ENCODE measurements at regions not wholly inside any gene's neighbourhood (a gene's known extent, or its start where the extent isn't known, plus 50 kb on each side); places are given as distances from the start of the nearest gene placed in this dataset.

DNA sequence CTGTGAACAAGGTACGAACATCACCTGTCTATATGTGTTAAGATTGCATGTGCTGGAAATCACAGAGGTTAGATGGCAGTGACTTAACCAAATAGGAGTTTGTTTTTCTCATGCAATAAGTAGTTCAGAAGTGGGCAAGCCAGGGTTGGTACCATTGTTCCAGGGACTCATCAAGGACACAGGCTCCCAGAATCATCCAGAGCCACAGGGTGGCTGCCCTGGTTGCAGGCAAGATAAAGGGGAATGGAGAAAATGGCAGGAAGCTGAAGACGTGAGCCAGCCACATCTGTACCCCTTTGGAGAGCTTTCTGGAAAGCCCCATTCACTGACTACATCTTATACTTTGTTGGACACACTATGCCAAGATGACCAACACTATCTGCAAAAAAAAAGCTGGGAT is 126.0 kb upstream of the IL12B start:
- TF ChIP-seq, protein P1, sequence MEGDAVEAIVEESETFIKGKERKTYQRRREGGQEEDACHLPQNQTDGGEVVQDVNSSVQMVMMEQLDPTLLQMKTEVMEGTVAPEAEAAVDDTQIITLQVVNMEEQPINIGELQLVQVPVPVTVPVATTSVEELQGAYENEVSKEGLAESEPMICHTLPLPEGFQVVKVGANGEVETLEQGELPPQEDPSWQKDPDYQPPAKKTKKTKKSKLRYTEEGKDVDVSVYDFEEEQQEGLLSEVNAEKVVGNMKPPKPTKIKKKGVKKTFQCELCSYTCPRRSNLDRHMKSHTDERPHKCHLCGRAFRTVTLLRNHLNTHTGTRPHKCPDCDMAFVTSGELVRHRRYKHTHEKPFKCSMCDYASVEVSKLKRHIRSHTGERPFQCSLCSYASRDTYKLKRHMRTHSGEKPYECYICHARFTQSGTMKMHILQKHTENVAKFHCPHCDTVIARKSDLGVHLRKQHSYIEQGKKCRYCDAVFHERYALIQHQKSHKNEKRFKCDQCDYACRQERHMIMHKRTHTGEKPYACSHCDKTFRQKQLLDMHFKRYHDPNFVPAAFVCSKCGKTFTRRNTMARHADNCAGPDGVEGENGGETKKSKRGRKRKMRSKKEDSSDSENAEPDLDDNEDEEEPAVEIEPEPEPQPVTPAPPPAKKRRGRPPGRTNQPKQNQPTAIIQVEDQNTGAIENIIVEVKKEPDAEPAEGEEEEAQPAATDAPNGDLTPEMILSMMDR (IDR thresholded peaks at IDR 0.05; ENCODE audit: borderline replicate concordance, control extremely low read depth, extremely low read depth, insufficient read depth, missing control alignments) = no peak
- DNase-seq (ENCODE audit: low spot score) = no peak
- in situ Hi-C loops (cut with MboI; ENCODE audit: low sequenced_read_pairs, unreplicated experiment) = no loop called here

DNA sequence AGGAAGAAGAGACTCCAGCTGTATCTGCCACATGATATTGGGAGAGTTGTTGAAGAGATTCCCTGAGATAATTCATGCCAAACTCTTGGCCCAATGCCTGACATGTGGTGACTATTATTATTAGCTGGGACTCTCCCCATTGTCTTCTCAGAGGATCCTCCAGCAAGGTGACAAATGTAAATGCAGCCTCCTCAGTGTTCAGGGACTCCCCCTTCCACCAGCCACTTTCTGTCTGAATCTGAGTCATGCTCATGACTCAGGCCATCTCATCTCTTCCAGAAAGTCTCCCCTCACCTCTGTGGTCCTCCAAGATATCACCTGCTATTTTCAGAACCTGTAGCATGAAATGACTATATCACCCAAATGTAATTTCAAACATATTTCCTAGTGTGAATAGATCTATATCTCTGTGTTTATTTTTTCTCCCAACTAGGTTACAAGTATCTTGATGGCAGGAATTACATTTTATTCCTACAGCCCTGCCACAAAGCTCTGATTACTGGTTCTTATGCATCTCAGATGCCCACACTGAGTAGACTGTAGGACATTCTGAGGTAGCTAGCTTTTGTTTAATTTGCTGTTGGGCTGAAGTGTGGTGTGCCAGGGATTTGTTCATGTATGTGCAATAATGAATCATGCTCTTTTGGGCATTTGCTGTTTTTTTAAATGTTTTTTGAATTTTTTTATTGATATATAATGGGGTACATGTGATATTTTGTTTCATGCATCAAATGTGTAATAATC is 126.6 kb upstream of the IL12B start:
- in situ Hi-C loops (cut with MboI; ENCODE audit: low sequenced_read_pairs, unreplicated experiment) = no loop called here
- TF ChIP-seq, protein P1 (IDR thresholded peaks at IDR 0.05; ENCODE audit: borderline replicate concordance, control extremely low read depth, extremely low read depth, insufficient read depth, missing control alignments) = no peak
- DNase-seq (ENCODE audit: low spot score) = peak; percentile 67

DNA sequence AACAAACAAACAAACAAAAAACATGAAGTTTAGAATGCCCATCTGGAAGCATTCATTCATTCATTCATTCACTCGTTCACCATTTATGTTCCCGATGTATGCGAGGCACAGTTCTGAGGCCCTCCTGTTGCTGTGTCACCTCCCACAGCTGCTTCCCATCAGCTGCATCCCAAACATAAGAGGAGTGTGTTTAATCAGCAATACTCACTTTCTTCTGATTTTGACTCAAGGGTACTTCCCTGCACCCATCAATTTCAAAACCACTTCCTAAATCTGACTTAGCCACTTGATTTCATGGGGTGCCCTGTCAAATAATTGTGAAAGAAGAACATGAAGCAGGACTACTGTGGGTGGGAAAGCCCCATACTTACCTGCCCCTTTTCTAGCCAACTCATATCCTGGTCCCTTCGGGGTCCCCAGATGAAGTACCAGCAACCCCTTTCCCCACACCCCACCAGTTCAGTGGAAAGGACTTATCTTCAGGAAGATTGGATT is 128.0 kb upstream of the IL12B start:
- in situ Hi-C loops (cut with MboI; ENCODE audit: low sequenced_read_pairs, unreplicated experiment) = no loop called here
- DNase-seq (ENCODE audit: low spot score) = no peak
- TF ChIP-seq, protein P1 (IDR thresholded peaks at IDR 0.05; ENCODE audit: borderline replicate concordance, control extremely low read depth, extremely low read depth, insufficient read depth, missing control alignments) = no peak

DNA sequence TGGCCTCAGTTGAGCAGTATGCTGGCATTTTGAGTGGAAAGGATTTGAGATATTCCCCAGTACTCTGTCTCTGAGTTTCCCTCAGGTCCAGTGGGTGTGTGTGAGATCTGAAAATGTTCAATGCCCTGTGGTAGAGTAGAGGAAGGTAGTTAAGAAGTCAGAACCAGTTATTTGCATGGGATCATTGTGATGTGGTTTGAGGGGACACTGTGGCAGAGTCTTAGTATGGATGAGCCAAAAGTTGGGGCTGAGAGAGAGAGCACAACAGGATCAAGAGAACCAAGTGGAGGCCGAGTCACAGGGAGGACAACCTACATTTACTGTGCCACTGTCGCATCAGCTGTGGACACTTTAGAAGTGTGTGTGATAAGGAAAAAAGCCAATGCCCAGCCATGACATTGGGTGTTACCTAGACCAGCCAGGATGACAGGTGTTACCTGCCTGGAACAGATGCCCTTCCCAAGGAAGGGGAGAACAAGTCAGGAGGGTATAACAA is 128.9 kb upstream of the IL12B start:
- TF ChIP-seq, protein P1 (IDR thresholded peaks at IDR 0.05; ENCODE audit: borderline replicate concordance, control extremely low read depth, extremely low read depth, insufficient read depth, missing control alignments) = no peak
- DNase-seq (ENCODE audit: low spot score) = no peak
- in situ Hi-C loops (cut with MboI; ENCODE audit: low sequenced_read_pairs, unreplicated experiment) = no loop called here

DNA sequence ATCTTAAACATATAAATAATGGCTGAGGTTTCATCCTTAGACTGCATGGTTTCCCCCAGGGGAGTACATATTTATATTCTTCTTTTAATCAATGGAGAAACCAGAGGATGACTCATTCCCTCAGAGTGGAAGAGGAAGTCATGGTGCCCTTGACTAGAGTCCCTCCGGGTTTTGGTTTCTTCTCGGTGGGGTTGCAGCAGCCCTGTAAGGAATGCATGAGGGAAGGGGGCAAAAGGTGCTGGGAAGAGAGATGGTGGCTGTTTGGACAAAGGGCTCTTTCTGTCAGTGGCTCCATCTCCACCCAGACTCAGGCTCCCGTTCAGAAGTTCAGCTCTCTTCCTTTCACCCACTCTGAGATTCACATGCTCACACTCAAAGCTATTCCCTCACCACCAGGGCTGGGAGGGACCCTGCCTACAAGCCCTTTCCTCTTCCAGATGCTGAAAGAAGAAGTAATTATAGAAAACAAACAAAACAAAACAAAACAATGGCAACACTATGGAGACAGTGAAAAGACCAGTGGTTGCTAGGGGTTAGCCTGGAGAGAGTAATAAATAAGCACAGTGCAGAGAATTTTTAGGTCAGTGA is 129.8 kb upstream of the IL12B start:
- in situ Hi-C loops (cut with MboI; ENCODE audit: low sequenced_read_pairs, unreplicated experiment) = no loop called here
- TF ChIP-seq, protein P1 (IDR thresholded peaks at IDR 0.05; ENCODE audit: borderline replicate concordance, control extremely low read depth, extremely low read depth, insufficient read depth, missing control alignments) = no peak
- no peak for DNase-seq (ENCODE audit: low spot score)

DNA sequence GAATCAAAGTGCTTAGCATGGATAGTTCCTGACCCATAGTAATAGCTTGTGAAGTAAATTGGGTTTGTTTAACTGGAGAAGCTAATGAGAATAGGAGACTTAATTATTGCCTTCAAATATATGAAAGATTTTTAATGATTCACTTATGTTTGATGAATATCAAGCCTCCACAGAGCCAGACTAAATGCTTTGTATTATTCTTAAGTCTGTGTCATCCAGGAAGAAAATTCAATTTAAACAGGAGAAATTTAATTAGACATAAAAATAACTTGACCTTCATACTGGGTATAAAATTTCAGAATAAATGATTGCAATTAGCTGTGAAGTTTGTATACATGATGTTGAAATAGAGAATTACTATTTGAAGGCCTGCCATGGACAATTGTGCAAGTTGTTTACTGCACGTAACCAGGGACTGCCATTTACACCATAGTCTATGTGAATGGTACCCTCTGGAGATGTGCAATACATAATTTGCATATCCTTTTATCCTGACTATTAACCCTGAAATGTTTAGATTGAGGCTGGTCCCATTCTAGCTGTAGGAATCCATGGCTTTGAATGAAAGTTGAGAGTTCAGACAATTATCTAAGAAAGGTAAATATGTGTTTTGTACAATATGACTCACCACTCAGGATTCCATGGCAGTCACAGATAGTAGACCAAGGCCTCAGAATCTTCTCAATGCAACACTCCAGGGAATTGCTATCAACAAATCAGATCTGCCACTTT is 133.5 kb upstream of the IL12B start:
- in situ Hi-C loops (cut with MboI; ENCODE audit: low sequenced_read_pairs, unreplicated experiment) = no loop called here
- TF ChIP-seq, protein P1 (IDR thresholded peaks at IDR 0.05; ENCODE audit: borderline replicate concordance, control extremely low read depth, extremely low read depth, insufficient read depth, missing control alignments) = no peak
- no peak for DNase-seq (ENCODE audit: low spot score)

Measured in GM13976 (cell line).